CD4-positive, alpha-beta T cell treated with Interleukin-17A for 1 hour (primary cell): ENCODE measurements at regions not wholly inside any gene's neighbourhood (a gene's known extent, or its start where the extent isn't known, plus 50 kb on each side); places are given as distances from the start of the nearest gene placed in this dataset.
"Not testable (repeated sequence)": the region's sequence is repeated elsewhere in the genome, so short reads cannot be mapped to it uniquely, and the experiment has no call there.

Experiments
- DNase-seq: peaks from one replicate; pipeline ENCODE4 v3.0.0-alpha.2; 2020

DNA sequence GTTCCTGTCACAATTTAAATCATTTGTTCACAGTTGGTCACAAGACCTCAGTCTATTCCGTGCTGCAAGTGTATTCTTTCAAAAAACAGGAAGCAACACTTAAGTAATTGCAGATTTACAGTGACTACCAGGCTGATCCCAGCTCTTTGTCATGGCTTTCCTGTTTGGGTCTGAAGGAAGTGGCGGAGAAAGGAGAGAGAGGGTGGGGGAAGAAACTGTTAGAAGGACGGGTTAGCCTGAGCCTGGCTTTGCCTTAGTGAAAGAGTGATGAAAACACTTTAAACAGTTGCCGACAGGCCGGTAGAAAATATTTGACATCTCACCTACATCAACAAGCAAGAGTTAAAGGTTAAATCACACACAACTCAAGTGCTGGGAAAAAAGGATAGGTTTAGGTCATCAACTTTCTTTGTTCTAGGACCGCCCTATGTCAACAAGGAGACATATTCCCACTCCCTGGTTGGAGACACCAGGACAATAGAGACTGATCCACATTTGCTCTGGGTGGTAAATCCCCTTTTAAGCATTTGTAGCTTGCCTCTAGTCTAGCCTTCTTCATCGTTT lies 102.2 kb upstream of the DAB2 start:
- no peak for DNase-seq

DNA sequence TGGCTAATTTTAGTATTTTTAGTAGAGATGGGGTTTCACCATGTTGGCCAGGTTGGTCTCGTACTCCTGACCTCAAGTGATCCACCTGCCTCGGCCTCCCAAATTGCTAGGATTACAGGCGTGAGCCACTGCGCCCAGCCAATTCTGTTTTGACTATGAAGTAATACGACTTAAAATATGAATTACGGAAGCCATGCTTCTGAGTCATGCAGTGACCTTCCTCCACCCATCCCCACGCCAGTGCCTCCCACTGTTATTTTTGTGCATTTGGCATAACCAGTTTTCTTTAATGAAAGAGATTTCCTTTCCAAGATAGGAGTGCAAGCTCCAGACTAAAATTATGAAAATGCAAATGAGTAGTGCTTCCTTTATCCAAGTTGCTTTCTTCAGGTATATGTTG lies 101.0 kb upstream of the DAB2 start:
- DNase-seq = not testable (repeated sequence)

DNA sequence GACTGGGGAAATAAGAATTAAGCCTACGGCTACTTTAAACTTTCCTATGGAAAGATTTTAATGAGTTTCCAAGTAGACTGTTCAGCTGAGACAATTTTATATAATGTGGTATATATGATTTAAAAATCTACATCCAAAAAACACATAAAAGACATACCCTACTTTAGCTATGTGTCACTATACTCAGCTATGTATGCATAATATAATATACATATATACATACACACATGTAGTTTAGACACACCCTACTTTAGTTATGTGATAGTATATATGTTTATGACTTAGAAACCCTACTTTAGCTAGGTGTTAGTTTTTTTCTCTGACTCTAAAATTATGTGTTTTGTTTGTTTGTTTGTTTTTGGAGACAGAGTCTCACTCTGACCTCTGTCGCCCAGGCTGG lies 100.5 kb upstream of the DAB2 start:
- no peak for DNase-seq

DNA sequence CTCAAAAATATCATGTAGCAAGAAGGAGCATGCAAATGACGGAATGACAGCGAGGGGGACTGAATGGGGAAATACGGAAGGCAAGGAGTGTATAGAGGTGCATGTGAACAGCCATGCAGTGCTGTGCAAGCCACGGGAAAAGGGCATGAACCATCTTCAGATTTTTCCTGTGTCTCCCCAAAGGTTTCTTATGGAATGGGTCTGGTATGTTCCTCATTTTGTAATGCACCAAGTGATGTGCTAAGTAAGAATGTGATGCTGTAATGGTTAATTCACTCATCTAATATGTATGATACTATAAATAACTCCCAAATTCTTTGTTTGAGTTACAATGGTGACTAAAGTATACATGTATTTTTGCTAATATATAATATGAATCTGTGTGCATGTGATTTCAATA lies 99.0 kb upstream of the DAB2 start:
- no peak for DNase-seq

DNA sequence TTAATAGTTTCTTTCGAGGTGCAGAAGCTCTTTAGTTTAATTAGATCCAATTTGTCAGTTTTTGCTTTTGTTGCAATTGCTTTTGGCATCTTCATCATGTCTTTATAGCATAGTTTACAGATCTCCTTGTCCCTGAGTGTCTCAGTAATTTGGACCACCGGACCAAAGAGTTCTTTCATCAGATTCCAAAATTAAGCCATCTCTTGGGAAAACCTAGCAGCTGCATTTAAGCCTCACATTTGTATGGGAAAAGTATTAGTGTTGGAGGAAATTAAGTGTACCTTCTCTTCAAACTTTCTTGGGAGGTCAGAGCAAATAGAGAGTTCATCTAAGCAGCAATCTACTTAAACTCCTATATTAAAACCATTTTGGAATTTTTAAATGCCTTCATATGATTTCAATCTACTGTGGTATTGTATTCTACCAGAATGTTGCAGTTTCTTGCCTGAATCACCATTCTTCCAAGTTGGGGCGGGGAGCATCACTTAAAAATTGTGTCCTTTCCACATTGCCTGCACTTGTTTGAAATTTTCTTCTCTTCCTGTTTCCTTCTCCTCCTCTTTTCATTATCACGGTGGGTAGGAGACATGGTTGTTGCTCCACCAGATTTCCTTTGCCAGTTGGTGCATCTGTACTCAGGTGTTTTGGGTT lies 97.3 kb upstream of the DAB2 start:
- no peak for DNase-seq

DNA sequence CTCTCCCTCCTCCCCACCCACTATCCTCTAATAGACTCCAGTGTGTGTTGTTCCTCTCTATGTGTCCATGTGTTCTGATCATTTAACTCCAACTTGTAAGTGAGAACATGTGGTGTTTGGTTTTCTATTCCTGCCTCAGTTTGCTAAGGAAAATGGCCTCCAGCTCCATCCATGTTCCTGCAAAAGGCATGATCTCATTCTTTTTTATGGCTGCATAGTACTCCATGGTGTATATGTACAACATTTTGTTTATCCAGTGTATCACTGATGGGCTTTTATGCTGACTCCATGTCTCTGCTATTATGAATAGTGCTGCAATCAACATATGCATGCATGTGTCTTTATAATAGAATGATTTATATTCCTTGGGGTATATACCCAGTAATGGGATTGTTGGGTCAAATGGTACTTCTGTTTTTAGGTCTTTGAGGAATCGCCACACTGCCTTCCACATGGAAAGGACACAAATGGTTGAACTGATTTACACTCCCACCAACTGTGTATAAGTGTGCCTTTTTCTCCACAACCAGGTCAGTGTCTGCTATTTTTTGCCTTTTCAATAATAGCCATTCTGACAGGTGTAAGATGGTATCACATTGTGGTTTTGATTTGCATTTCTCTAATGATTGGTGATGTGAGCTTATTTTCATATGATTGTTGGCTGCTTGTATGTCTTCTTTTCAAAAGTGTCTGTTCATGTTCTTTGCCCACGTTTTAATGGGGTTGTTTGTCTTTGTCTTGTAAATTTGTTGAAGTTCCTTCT lies 96.5 kb upstream of the DAB2 start:
- no peak for DNase-seq

DNA sequence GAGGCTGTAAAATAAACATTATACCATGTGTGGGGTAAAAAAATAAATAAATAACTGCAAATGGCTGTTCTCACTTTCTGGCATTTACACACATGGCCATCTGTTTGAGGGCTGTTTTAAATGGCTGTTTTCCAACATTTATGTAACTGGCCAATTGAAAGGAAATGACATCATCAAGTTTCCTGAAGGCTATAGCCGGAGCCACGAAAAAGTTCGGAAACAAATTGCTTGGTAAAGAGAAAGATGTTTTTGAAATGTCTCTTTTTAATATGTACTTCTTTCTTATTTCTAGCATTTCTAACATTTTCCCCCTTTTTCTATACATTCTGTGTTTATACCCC lies 95.4 kb upstream of the DAB2 start:
- DNase-seq = no peak

DNA sequence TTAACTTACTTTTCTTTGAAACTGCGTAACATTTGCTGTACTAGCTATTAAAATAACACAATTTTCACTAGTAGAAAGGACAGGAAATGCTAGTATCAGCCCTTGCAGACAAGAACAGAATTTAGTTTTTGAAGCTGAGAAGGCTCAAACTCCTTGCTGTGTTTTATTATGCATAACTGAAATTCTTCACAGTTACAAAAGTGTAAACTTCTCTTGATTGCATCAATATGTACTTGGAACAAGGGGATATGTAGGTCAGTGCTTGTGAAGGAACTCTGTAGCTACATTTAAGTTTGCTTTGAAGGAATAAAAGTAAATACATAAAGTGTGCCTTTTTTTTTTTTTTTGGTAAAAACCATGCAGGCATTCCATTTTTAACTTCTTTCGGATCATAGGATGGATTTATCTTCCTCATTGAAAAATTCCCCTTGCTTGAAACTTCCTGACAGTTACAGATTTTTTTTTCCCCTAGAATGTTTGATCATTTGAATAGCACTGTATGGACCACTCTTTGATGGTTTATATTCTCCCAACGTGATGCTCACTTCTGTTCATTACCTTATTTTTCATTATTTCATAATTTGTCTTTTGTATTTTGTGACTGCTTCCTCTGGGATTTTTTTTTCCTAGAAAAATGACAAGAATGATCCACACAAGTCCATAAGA lies 94.9 kb upstream of the DAB2 start:
- DNase-seq = no peak

DNA sequence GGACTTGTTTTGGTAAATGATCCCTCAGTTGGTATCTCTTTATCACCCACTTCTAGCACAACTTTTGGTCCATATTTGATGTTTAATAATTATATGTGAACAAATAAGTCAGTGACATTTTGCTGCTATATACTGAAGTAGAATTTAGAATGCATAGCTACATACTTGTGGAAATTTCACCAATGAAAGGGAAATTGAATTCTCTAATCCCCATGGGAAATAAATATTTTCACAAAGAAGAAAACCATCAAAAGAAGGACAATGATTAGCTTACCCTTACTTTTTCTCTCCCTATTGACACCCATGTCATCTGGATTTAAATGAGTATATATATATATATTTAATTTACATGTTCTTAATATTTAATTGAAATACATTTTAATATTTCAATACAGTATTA lies 94.3 kb upstream of the DAB2 start:
- no peak for DNase-seq

DNA sequence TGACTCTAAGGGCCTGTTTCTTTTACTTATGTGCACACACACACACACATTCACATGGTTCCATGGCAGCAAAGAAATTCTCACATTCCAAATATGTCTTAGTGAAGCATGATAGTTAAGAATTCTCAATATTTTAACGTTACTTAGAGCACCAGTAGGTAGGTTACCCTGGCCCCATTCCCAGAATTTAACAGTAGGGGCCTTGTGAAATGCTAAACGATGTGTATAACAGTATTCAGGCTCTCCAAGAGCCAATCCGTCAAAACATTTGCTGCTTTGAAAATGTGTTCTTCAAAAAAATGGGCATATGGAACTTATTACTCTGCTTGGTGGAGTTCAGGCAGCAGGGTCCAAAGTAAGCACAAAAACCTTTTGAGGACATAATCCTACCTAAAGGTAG lies 93.7 kb upstream of the DAB2 start:
- no peak for DNase-seq

DNA sequence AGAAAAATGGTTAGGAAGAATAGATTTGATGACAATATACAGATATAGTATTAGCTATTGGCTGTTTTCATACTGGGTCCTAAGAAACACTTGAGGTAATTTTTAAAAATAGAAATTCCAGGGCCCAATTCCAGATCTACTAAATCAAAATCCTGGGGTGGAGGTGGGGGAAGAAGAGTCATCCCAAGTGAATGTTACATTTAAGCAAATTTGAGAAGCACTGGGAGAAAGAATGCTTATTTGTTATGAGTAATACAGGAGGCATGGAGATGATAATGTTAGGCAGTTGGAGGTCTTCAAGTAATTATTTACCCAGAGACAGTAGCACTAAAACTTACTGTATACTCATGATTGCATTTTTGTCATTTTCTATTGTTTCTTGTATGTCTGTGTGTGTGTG lies 93.0 kb upstream of the DAB2 start:
- DNase-seq = no peak

DNA sequence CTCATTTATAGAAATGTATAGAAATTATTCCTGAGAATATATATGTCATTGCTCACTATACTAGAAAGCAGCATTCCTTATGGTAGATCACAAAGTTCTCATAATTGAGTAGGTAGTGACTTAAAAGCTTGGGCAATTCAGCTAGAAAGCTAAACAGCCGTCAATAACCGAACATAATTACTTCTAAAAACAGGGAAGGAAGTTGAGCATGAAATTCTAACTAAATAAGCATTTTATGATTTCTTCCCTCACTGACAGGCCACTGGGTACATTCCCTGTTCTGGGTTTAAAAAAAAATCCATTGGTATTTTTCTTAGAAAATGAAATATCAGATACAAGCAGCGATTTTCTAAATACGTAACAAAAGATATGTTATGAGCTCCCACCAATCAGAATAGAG lies 91.1 kb upstream of the DAB2 start:
- no peak for DNase-seq

DNA sequence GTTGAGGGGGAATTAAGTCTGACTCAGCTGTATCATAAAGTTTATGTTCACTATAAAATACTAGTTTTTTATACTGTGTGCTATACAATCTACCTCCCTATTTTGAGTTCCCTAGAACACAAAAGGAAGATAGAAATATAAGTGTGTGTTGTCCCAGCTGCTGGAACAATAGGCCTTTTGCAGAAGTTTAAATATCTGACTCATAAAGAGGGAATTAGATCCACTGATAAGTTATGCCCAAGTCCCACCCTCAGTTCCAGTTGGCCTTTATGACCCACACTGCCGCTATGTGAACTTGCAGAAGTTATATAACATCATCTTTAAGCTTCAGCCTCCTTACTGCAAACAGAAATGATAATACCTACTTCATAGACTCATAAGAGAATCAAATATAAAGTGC lies 88.5 kb upstream of the DAB2 start:
- DNase-seq = no peak

DNA sequence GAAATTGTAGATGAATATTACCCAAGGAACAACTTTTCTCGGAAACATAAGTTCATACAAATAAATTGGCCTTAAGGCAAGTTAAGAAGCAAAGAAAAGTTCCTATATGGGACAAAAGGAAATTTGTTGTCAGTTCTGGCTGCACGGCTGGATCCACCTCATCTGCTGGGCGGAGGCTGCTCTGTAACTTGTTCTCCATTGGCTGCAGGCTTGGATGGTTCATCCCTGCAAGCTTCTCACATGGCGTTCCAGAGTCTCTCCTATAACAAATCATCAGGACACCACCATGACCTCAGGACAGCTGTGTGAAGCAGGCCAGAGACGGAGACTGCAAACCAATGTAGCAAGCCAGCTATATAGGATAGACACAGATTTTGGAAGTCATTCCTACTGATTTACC lies 81.4 kb upstream of the DAB2 start:
- DNase-seq = no peak

DNA sequence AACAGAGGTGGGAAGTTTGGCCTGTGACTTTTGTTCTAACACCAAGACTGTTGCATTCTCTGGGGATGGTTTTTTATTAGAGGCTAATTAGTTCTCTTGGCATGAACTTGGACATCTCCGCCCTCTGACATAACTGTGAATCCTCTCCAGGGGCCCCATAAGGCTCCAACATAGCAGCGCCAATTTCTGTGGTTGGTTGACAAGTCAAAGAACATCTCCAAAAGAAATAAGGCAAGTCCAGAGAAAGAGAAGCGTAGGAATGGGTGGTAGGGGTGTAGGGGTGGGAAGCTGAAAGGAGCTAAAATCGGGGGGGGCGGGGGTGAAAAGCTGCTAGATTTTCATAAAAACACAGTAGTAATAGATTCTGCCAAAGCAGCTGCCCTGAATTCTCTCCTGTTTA lies 81.0 kb upstream of the DAB2 start:
- no peak for DNase-seq

DNA sequence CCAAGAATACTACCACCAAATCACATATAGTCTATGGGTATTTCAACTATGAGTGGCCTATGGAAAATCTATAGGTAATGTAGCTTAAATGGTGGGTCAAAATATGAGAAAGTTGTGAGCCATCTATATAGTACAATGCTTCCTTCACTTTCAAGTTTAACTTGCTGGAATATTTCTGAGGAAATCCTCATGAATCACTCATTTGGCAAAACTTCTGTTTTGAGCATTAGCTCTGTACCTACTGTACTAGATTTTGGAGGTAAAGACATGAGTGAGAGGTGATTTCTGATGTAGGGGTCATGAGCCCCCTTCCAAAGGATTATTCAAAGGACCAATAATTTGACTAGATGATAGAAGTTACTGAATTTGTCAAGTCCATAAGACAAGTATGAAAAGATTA lies 80.6 kb upstream of the DAB2 start:
- no peak for DNase-seq

DNA sequence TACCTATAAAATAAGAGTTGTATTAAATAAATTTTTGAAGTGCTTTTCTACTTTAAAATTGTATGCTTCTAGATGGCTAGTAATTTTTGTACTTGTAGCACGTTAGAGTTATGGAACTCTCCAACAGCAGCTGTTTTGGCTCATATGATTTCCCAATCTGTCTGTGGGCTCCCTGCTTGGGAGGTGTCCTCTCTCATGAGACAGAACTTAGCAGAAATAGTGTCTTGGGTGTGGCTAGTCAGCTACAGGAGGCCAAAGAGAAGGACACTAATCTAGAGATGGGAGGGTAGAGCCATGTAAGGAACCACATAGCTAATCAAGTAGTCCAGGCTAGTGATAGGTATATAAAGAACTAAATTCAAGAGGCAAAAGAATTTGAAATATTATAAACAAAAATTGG lies 78.4 kb upstream of the DAB2 start:
- no peak for DNase-seq

DNA sequence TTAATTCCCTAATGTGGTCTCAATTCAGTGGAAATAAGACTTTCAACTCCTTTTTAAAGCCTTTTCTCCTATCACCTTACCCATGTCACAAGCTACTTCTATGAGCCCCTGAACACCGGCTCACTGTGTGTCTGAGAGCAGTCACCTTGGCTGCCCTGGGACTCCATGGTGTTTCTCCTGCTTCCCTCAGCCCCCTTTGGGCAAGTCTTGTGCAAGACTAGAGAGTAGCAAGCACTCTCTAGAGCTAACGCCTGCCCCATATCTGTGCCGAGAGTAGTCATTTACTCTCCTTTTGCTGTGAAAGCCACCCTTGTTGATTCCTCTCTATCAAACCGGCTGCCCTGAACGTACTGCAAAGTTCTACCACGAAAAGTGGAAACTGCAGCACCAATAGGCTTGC lies 77.9 kb upstream of the DAB2 start:
- DNase-seq = no peak

DNA sequence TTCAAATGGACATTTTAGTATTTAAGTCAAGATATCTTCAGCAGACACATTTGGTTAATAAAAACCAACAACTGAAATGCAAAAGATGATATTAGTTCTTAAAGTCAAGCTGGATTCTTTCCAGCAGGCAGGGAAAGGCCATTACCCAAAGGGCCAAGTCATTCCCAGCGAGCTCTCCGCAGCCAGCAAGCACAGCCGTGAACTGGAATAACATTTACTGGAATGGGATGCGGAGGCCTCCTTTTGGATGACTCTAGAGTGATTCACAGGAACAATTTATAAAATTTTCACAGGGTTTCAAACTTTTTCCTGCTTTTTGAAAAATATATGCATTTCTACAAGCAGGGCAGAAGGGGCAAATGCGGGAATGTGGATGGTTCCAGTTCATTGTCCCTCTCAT lies 76.6 kb upstream of the DAB2 start:
- DNase-seq = no peak

DNA sequence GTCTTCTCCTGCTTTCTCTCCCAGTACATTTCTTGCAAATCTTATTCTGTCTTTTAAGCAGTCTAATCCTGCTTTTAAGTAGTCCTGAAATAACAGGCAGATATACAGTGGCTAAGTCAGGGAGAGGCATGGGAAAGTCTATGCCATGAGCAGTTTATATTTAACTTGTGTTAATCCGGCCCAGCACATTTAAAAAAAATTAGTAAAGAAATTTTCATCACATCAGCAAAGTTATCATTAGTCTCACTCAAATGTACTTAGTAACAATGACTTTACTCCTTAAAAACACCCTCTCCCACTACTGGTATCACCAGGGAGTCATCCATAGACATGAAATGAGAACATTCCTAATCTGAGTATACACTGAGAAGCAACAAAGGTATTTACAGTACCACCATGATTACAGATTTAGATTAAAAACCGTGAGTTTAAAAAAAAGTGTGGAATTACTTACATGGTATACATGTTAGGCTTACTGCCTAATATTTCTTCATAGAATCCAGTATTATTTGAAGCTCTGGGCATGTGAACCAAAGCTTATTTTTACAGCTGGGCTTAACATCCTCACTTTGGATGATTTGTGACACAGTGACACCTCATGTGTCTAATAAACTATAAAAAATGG lies 75.9 kb upstream of the DAB2 start:
- DNase-seq = no peak

DNA sequence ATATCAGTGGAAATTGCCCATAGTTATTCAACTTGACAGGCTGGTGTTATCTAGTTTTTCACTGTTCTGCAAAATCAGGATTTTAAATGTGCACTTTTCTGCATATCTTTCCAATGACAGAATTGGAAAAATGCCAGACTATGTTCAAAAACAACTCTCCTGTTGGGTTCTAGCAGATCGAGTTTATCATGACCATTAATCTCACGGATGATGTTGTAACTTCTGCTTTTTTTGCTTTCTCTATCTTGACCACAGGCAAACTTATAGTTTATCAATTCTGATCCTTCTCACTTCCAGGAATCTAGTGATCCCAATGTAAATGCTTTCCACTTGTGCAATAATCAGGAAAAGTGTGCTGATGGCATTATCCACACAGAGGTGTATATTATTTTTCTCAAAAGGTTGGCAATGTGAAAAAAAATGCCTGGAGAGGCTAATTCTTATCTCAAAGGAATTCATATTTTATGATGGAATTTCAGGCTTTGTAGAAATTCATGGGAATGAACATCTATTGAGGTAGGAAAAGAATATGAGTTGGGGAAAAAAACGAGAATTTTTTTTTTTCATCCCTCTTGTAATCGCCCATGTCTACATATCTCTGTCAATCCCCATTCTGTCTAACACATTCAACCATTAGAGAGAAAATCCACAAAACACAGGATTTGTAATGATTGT lies 73.6 kb upstream of the DAB2 start:
- DNase-seq = no peak

DNA sequence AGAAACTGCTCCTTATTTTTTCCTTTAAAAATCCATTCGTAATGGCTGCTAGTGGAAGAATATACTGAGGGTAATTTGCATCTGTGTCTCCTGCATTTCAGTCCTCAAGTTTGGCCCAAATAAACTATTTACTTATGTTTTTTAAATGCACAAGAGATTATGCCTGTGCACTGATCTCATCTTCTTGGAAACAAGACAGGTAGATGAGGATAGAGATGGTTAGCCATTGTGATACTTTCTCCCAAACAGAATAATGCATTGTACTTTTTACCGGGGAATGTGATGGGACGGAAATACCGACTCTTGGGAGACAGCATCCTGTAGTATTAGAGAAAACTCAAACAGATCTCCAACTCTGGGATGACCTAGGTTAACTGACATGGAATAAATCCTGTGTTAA lies 72.5 kb upstream of the DAB2 start:
- DNase-seq = no peak

DNA sequence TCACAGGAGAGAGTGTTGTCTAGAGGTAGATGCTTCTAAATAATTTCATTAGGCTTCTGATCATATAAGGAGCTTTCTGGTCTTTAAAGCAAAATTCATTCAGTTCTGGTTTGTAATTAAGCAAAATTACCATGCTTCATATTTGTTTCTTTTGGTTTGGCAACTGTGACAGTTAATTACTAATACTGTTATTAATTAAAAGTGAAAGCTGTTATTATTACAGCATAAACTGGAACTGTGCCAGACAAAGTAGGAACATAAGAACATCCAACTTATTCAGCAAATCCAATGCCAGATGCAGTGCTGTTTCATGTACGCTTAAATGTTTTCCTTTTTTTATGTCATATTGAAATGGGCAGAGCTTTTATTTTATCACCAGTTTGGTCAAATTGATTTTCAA lies 70.4 kb upstream of the DAB2 start:
- no peak for DNase-seq
